ENCODE measurements at regions not wholly inside any gene's neighbourhood (a gene's known extent, or its start where the extent isn't known, plus 50 kb on each side); places are given as distances from the start of the nearest gene placed in this dataset.
"Not testable (repeated sequence)": the region's sequence is repeated elsewhere in the genome, so short reads cannot be mapped to it uniquely, and the experiment has no call there.

- no peak overlapping the region for H3K4me2 ChIP-seq (ENCODE audit: low read depth, low read length)
- no peaks in the 10 kb centered on the region for H3K4me1 ChIP-seq (ENCODE audit: low read length)
- DNase-seq: no peak
- no peaks in the 10 kb centered on the region for H3K9me2 ChIP-seq (replicated peaks; ENCODE audit: insufficient read depth, low read length)
- no peaks in the 10 kb centered on the region for H4K20me1 ChIP-seq (ENCODE audit: insufficient read depth, low read length)
- TF ChIP-seq EZH2 (optimal IDR thresholded peaks at IDR 0.05; ENCODE audit: low read depth, low read length) (no peak), CTCF (IDR thresholded peaks at IDR 0.05; ENCODE audit: low read length) (no peak), EZH2phosphoT487 (IDR thresholded peaks at IDR 0.05; ENCODE audit: low read length) (no peak)
- H2AFZ ChIP-seq (ENCODE audit: low read length): no peak overlapping the region
- no peaks in the 10 kb centered on the region for H3K27me3 ChIP-seq (replicated peaks; ENCODE audit: insufficient read depth, low read length)
- H3K9ac ChIP-seq (ENCODE audit: low read length): no peak overlapping the region
- H3K4me3 ChIP-seq (ENCODE audit: low read length): no peak overlapping the region
- H3K79me2 ChIP-seq (ENCODE audit: low read length): no peaks in the 10 kb centered on the region
- H3K36me3 ChIP-seq (replicated peaks; ENCODE audit: insufficient read depth, low read length): no peaks in the 10 kb centered on the region
- no peak overlapping the region for H3K27ac ChIP-seq (ENCODE audit: low read length)
- H3F3A ChIP-seq (ENCODE audit: insufficient read depth, low read length): no peaks in the 10 kb centered on the region
- H3K9me3 ChIP-seq (replicated peaks; ENCODE audit: insufficient read depth, low read length): no peaks in the 10 kb centered on the region
Measured at GRCh38 chr6:126983779-126984178, 134.7 kb upstream of the RSPO3 start.

GRCh38 chr6:126988125-126988524, 130.3 kb upstream of the RSPO3 start:
- H3K27me3 ChIP-seq (replicated peaks; ENCODE audit: insufficient read depth, low read length); H3K4me1 ChIP-seq (ENCODE audit: low read length); H2AFZ ChIP-seq (ENCODE audit: low read length); H3K79me2 ChIP-seq (ENCODE audit: low read length); H3K4me2 ChIP-seq (ENCODE audit: low read depth, low read length); DNase-seq; H3K4me3 ChIP-seq (ENCODE audit: low read length); H3K27ac ChIP-seq (ENCODE audit: low read length); H3K36me3 ChIP-seq (replicated peaks; ENCODE audit: insufficient read depth, low read length); H3F3A ChIP-seq (ENCODE audit: insufficient read depth, low read length); H4K20me1 ChIP-seq (ENCODE audit: insufficient read depth, low read length); H3K9me3 ChIP-seq (replicated peaks; ENCODE audit: insufficient read depth, low read length); H3K9ac ChIP-seq (ENCODE audit: low read length); H3K9me2 ChIP-seq (replicated peaks; ENCODE audit: insufficient read depth, low read length): not testable (repeated sequence)

- TF ChIP-seq EZH2phosphoT487 (IDR thresholded peaks at IDR 0.05; ENCODE audit: low read length) (no peak), EZH2 (optimal IDR thresholded peaks at IDR 0.05; ENCODE audit: low read depth, low read length) (no peak), CTCF (IDR thresholded peaks at IDR 0.05; ENCODE audit: low read length) (no peak)
- no peaks in the 10 kb centered on the region for H3K36me3 ChIP-seq (replicated peaks; ENCODE audit: insufficient read depth, low read length)
Measured at GRCh38 chr6:127000631-127001030, 117.8 kb upstream of the RSPO3 start.

GRCh38 chr6:127013865-127014264, 104.6 kb upstream of the RSPO3 start:
- Histone ChIP-seq H3K27ac (ENCODE audit: low read length) (no peak overlapping the region), H3K36me3 (replicated peaks; ENCODE audit: insufficient read depth, low read length) (no peaks in the 10 kb centered on the region), H3F3A (ENCODE audit: insufficient read depth, low read length) (no peaks in the 10 kb centered on the region), H3K9me2 (replicated peaks; ENCODE audit: insufficient read depth, low read length) (no peaks in the 10 kb centered on the region), H3K27me3 (replicated peaks; ENCODE audit: insufficient read depth, low read length) (no peaks in the 10 kb centered on the region), H3K9ac (ENCODE audit: low read length) (no peak overlapping the region), H3K4me1 (ENCODE audit: low read length) (no peaks in the 10 kb centered on the region), H2AFZ (ENCODE audit: low read length) (no peak overlapping the region), H3K4me3 (ENCODE audit: low read length) (no peak overlapping the region), H4K20me1 (ENCODE audit: insufficient read depth, low read length) (no peaks in the 10 kb centered on the region), H3K4me2 (ENCODE audit: low read depth, low read length) (no peak overlapping the region), H3K9me3 (replicated peaks; ENCODE audit: insufficient read depth, low read length) (no peaks in the 10 kb centered on the region), H3K79me2 (ENCODE audit: low read length) (no peaks in the 10 kb centered on the region)
- no peak for DNase-seq
- no peak for TF ChIP-seq CTCF (IDR thresholded peaks at IDR 0.05; ENCODE audit: low read length)
- no peak for TF ChIP-seq EZH2 (optimal IDR thresholded peaks at IDR 0.05; ENCODE audit: low read depth, low read length)
- no peak for TF ChIP-seq EZH2phosphoT487 (IDR thresholded peaks at IDR 0.05; ENCODE audit: low read length)

More at GRCh38 chr6:127000631-127001030, 117.8 kb upstream of the RSPO3 start:
- DNase-seq: no peak
- Histone ChIP-seq H3K9me3 (replicated peaks; ENCODE audit: insufficient read depth, low read length) (no peaks in the 10 kb centered on the region), H4K20me1 (ENCODE audit: insufficient read depth, low read length) (no peaks in the 10 kb centered on the region), H3K4me3 (ENCODE audit: low read length) (no peak overlapping the region), H3K4me2 (ENCODE audit: low read depth, low read length) (no peak overlapping the region), H3K27me3 (replicated peaks; ENCODE audit: insufficient read depth, low read length) (no peaks in the 10 kb centered on the region), H3K9me2 (replicated peaks; ENCODE audit: insufficient read depth, low read length) (no peaks in the 10 kb centered on the region), H3K79me2 (ENCODE audit: low read length) (no peaks in the 10 kb centered on the region), H3K4me1 (ENCODE audit: low read length) (no peaks in the 10 kb centered on the region), H2AFZ (ENCODE audit: low read length) (no peak overlapping the region), H3F3A (ENCODE audit: insufficient read depth, low read length) (no peaks in the 10 kb centered on the region), H3K9ac (ENCODE audit: low read length) (no peak overlapping the region), H3K27ac (ENCODE audit: low read length) (no peak overlapping the region)
